Non-pigmented ciliary epithelial cell (primary cell): ENCODE measurements at regions not wholly inside any gene's neighbourhood (a gene's known extent, or its start where the extent isn't known, plus 50 kb on each side); places are given as distances from the start of the nearest gene placed in this dataset.

Experiments used
- DNase-seq: peaks from one replicate; pipeline ENCODE4 v3.0.0-alpha.2; 2010; ENCODE audit warnings: low read depth

DNA sequence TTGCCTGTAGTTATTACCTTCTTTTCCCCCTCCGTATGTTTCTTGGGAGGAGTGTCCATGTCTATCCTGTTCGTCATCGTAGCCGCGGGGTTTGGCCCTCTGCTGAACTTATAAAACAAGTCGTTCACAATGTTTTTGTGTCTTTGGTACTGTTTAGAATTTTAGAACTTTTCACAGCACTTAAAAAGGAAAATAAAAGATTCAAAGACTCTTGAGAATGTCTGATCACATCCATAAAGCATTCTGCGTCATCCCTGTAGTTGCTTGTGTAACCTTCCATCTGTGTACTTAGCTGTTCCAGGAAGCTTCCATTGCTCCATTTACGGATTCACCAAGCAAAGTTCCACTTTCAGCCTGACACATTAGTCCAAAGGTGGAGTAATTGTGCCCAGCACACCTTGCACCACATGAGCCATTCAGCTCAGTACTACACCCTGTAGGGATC is 677.1 kb upstream of the NR2F2 start:
- DNase-seq = no peak

GRCh38 chr15:95655089-95655607 is 675.4 kb upstream of the NR2F2 start:
- no peak for DNase-seq

DNA sequence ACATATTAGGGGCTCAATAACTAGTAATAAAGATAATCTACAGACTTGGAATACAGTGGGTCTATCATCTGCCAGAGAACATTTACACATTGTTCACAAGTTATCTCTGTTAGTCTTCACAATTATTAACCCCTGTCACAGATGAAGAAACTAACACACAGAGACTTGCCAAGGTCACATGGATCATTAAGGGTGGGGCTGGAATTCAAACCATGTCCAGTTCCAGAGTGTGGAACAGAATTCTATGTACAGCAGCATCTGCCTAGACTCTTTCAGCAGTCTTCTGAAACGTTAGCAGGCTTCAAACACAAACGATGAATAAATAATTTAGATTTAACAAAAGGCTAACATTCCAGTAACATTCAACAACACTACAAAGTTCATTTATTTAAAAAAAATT is 673.9 kb upstream of the NR2F2 start:
- no peak for DNase-seq

GRCh38 chr15:95658799-95659198 is 671.7 kb upstream of the NR2F2 start:
- DNase-seq = no peak

DNA sequence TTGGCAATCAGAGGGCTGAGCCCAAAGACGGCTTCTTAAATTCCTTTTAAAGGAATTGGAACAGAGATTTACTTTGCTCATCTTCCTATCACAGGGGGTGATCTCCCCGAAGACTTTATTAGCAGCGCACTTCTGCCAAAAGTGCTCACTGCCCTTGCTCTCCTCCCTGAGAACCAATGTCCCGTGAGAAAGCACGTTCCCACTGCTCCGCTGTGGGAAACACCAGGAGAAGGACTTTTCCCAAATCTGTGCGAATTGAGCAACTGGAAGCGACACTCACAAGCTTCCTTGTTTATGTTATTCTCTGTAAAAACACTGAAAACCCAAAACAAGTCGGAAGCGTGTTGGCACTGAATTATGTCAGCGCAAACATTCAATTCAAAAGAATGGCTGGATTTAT is 670.8 kb upstream of the NR2F2 start:
- no peak for DNase-seq

DNA sequence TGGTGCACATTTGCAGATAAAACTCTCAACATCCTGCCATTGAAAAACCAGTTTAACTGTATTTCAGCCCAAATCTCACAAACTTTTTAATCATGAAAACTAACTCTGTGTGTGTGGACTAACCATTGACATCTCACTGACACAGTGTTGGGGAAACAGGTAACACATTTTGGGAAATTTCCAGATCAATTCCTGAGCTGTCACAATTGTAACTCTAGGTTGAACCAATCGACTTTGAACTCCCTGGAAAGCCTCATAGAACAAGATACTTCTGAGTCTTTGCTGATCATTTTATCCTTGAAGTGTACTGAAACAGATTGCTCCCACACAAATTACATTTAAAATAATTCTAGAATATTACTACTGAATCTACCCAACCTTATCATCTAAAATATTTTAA is 667.9 kb upstream of the NR2F2 start:
- no peak for DNase-seq

DNA sequence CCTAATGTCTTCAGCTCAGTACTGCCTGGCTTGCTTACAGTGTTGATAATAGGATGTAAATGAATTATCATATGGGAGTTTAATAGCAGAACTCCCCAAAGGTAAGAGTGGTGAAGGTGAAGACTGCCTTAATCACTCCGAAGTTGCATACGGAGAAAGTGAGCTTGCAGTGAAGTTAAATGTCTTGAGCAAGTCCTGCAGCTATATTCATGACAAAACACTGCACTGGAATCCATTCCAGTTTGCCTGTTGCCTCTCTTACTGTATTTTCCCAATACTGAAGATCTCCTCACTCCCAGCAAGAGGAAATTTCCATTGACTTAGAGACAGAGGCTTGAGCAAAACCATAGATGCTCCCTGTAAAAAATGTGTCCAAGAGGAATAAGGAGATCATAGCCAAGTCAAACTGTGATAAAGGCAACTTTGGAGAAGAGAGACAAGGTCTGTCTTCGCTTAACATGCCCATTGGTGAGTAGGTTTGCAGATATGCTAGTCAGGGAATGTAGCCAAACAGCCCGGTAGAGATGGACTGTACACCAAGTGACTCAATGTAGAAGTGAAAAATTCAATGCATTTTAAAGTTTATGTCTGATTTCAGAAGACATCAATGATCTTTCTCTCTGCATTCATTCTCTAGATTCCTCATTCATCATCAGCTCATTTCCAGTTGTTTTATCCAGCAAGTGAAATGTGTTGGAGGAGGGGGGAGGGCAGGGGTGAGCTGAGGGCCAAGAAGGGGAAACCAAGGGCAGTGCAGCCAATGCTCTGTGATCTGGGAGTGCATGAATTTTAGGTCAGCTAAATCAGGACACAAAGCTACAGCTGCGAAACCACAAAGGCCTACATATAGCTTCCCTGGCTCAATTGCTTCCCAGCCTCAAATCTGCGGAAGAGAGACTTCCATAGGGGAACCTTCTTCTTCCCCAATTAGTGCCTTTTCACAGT is 667.1 kb upstream of the NR2F2 start:
- no peak for DNase-seq

GRCh38 chr15:95664450-95664849 is 666.0 kb upstream of the NR2F2 start:
- DNase-seq = no peak

DNA sequence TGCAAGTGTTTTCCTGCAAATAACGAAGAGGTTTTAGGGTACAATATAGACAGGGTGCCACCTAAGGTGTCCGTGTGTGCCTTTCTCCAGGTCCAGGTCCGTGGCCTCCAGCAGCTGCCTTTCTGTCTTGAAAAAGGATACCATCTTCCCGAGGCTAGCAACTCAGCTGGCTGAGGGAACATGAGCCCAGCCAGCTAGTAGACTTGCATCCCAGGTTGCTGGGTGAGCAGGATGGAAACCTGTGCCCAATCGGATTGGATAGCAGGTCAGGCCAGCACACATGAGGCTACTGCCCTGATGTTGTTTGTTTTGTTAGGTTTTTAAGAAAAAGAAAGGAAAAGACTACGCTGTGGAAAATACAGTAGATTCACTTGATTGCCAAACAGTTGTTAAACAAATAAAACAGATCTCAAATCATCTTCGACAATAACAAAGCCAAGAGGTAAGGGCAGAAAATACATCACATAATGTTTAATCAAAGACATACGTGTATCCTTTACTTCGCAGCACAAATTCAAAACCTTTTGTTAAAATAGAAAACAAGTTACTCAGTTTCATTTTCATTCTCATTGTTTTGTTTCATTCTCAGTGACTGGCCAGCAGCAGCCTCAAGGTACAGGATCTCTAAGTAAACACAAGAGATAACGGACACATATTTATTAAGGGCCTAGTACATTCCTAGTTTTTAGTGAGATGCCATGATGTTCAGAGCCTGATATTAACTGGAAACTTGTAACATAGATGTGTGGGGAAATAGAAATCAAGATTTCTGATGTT is 661.2 kb upstream of the NR2F2 start:
- DNase-seq = no peak

DNA sequence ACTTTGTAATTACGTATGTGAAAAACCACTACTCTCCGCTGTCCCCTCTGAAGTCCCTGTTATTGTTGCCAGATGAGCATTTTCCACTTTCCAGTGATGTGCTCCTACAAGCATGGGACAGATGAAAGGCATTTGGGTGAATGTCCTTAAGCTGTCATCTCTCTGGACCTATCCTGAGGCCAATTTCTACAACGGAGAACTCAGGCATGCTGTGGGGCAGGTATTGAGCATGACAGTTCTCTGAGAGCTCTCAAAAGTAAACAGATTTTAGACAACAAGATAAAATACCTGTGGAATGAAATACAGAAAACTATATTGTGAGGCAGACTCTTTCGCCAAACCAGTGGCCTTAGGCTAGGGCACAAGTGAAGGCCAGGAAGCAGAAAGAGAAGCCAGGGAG is 656.5 kb upstream of the NR2F2 start:
- DNase-seq = no peak

- DNase-seq = no peak
These were observed 654.0 kb upstream of the NR2F2 start for GRCh38 chr15:95676500-95676899.

DNA sequence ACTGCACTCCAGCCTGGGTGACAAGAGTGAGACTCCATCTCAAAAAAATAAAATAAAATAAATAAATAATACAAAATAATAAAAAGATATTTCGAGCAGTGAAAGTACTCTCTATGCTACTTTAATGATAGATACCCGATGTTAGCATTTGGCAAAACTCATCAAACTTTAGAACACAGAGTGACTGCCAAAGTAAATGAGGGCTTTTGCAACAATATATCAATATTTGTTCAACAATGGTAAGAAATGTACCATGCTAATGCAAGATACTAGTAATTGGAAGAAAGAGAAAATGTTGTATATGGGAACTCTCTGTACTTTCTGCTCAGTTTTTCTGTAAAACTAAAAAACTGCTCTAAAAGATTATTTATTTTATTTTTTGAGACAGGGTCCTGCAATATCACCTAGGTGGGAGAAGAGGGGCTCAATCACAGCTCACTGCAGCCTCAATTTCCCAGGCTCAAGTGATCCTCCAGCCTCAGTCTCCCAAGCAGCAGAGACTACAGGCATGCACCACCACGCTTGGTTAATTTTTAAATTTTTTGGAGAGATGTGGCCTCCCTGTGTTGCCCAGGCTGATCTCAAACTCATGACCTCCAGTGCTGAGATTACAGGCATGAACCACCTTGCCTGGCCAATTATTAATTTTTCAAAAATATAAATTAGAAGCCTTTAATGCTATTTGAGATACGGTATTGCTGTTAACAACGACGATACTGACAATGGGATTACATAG is 650.5 kb upstream of the NR2F2 start:
- no peak for DNase-seq

- DNase-seq = no peak
These were observed 649.8 kb upstream of the NR2F2 start for GRCh38 chr15:95680728-95681127.

GRCh38 chr15:95681836-95682544 is 648.5 kb upstream of the NR2F2 start:
- DNase-seq = no peak

DNA sequence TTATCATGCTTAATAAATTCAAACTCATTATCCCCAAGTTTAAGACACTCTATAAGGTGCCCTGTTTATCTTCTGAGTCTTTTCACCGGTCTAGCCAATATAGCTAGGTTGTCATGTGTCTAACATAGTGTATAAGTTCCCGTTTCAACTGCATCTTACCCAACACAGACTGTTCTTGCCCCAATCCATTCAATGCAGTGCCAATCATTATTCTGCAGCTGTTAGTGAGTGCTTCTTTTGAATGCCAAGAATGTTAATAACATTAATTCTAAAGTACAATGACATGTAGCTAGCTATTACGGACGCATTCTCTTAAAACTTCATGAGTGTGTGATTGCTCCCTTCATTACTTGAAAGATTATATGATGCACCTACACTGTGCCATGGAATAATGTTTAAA is 646.4 kb upstream of the NR2F2 start:
- no peak for DNase-seq

DNA sequence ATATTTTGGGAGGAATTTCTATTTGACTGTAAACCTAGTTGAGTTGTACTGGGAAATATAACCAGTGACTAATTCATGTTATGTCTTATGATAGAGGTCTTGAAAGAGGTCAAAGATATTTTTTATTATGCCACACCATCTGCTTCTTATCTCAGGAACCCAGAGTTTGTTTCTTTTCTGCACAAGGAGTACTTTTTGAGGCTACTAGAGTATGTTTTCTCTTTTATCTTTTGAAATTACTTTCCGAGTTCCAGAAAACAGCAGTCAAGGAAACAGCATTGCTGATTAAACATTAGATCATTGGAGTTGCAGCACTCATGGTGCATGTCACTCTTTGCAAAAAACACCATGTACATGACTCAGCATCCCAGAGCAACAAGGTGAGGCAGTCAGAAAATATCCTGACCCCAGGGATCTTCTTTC is 645.8 kb upstream of the NR2F2 start:
- DNase-seq = peak; percentile 78

DNA sequence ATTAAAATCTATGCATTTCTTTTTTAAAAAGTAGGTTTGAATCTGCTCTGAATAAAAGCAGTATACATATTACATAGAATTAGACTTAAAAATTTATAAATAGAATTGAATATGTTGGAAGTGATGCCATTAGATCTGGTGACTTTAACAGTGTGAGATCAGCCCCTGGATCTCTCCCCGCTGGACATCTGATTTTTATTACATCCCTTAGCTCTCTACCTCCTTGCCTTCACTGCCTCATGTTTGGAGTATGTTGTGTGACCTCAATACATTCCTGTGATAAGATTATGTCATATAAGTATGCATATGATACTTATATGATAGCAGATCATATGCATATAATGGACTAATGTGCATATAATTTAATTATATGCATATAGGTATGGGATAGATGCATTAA is 643.4 kb upstream of the NR2F2 start:
- DNase-seq = no peak

GRCh38 chr15:95687686-95688085 is 642.8 kb upstream of the NR2F2 start:
- DNase-seq = no peak

- no peak for DNase-seq
These were observed 639.7 kb upstream of the NR2F2 start for GRCh38 chr15:95690631-95691340.

- no peak for DNase-seq
These were observed 636.6 kb upstream of the NR2F2 start for GRCh38 chr15:95693917-95694316.

DNA sequence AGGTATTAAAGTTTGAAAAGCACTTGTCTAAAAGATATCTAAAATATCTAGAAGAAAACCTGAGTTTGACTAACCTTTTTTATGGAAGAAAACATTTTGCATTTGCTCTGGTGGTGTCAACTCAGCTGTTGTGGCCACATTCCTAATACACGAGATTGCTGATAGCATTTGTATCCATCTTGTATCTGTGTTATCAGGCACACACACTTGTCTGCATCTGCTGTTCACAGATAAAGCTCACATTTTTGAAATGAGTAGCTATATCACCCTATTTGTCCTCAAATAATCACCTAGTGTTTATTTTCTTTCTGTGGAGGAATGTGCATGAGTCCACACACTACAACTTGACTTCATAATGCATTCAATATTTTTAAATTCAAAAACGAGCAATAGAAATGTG is 632.3 kb upstream of the NR2F2 start:
- DNase-seq = no peak
